Tibial nerve (tissue), 4 donors: ENCODE measurements at regions not wholly inside any gene's neighbourhood (a gene's known extent, or its start where the extent isn't known, plus 50 kb on each side); places are given as distances from the start of the nearest gene placed in this dataset.

Experiments
- DNase-seq, 2 donors: peaks; one replicate each; pipeline ENCODE4 v3.0.0-alpha.2; 2019; ENCODE audit warnings: low spot score in 2 of 2
- H3K27ac ChIP-seq, 4 donors: fragments of 200-600 bp; sonication (generic) in 3 of 4; one replicate each; pipeline ENCODE4 v1.5.1; 2017 to 2019; ENCODE audit warnings: mild to moderate bottlenecking in 1 of 4
- H3K27me3 ChIP-seq, 2 donors: fragments of 200-600 bp; sonication (generic) in 1 of 2; one replicate each; pipeline versions ENCODE4 v1.5.1 to v1.6.0; 2017 to 2019
- H3K36me3 ChIP-seq, 3 donors: fragments of 200-600 bp; sonication (generic); one replicate each; pipeline ENCODE4 v1.5.1; 2018 to 2019
- H3K4me1 ChIP-seq, 4 donors: fragments of 200-600 bp; sonication (generic) in 3 of 4; one replicate each; pipeline ENCODE4 v1.5.1; 2017 to 2019
- H3K4me3 ChIP-seq, 4 donors: fragments of 200-600 bp; sonication (generic) in 3 of 4; one replicate each; pipeline ENCODE4 v1.5.1; 2017 to 2019; ENCODE audit warnings: mild to moderate bottlenecking in 1 of 4, moderate library complexity in 1 of 4
- H3K9me3 ChIP-seq, 4 donors: fragments of 200-600 bp; sonication (generic) in 3 of 4; one replicate each; pipeline ENCODE4 v1.5.1; 2017 to 2019
- EP300 ChIP-seq, 2 donors: sonication (generic); formaldehyde crosslinking; IDR thresholded peaks; one replicate each; pipeline ENCODE4 v1.6.1; 2017; ENCODE audit warnings: antibody characterized with exemption in 2 of 2, mild to moderate bottlenecking in 1 of 2
- POLR2A ChIP-seq, 2 donors: fragments of 450-650 bp; IDR thresholded peaks; one replicate each; pipeline ENCODE4 v1.6.1; 2017; ENCODE audit warnings: antibody characterized with exemption in 2 of 2, mild to moderate bottlenecking in 2 of 2, moderate library complexity in 2 of 2
- WGBS, 2 donors: methylation state at CpG; one replicate each; pipeline ENCODE4 v1.1.5; 2018; 5-methylcytosine and 5-hydroxymethylcytosine counted together
- TF ChIP-seq, protein P1 (sequence below), 5 experiments: fragments of 200-600 bp in 3 of 5; fragments of 450-650 bp in 2 of 5; sonication (generic) in 3 of 5; IDR thresholded peaks; one replicate each; pipeline ENCODE4 v1.5.1; 2016 to 2019; ENCODE audit warnings: antibody characterized with exemption in 5 of 5, mild to moderate bottlenecking in 3 of 5, moderate library complexity in 2 of 5

DNA sequence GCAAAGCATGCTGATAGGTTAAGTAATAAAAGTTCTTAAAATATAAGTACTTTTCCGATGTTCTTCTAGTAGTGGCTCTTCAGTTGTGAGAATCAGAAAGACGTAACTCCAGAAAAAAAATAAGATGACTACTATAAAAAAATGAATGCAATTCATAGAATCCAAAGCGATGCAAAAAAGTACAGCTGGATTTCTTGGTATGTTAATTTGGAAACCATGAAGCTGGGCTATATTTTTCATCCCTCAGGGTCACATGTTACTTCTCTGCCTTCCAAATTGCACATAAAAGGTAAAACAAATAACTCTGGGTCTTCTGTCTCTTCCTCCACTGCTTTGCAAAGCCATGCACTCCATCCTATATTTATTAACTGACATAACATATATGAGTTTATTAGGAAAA lies 843.9 kb upstream of the DPPA4 start:
- Histone ChIP-seq H3K27me3 (no peaks in the 10 kb centered on the region), H3K9me3 (no peaks in the 10 kb centered on the region), H3K4me3 (no peak overlapping the region), H3K4me1 (peaks cover 0 to 24% (median 0%) of the 10 kb centered on the region in 4 donors), H3K36me3 (no peaks in the 10 kb centered on the region), H3K27ac (no peak overlapping the region)
- no peak for DNase-seq
- WGBS, 2 donors: 55 to 72% methylated on average over 3 of the region's 3 CpGs
- TF ChIP-seq POLR2A (IDR thresholded peaks at IDR 0.05) (no peak), EP300 (IDR thresholded peaks at IDR 0.05) (no peak)
- TF ChIP-seq, protein P1, sequence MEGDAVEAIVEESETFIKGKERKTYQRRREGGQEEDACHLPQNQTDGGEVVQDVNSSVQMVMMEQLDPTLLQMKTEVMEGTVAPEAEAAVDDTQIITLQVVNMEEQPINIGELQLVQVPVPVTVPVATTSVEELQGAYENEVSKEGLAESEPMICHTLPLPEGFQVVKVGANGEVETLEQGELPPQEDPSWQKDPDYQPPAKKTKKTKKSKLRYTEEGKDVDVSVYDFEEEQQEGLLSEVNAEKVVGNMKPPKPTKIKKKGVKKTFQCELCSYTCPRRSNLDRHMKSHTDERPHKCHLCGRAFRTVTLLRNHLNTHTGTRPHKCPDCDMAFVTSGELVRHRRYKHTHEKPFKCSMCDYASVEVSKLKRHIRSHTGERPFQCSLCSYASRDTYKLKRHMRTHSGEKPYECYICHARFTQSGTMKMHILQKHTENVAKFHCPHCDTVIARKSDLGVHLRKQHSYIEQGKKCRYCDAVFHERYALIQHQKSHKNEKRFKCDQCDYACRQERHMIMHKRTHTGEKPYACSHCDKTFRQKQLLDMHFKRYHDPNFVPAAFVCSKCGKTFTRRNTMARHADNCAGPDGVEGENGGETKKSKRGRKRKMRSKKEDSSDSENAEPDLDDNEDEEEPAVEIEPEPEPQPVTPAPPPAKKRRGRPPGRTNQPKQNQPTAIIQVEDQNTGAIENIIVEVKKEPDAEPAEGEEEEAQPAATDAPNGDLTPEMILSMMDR (IDR thresholded peaks at IDR 0.05): no peak

DNA sequence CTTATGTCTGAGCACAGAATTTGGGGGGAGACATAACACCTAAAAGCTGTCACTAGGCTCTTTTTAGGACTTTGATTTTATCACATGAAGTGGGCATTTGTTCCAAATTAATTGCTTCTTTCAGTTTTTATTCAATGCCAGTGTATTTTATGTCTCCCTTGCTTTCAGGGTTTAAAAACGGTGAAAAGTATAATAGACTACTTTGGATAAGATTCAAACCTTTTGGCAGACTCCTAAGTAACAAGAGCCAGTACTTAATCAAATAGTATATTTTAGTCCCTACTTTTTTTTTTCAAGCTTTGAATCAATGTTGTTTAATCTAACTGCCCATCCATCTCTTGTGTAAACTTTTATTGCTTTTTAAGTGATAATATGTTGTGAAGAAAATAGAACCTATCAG lies 847.2 kb upstream of the DPPA4 start:
- peaks cover 0 to 15% (median 0%) of the 10 kb centered on the region in 4 donors for H3K4me1 ChIP-seq
- DNase-seq: no peak
- H3K27ac ChIP-seq: no peak overlapping the region
- H3K9me3 ChIP-seq: no peaks in the 10 kb centered on the region
- H3K4me3 ChIP-seq: no peak overlapping the region
- H3K27me3 ChIP-seq: no peaks in the 10 kb centered on the region
- WGBS, 2 donors: 19 to 21% methylated on average over 1 of the region's 1 CpG
- no peaks in the 10 kb centered on the region for H3K36me3 ChIP-seq
- TF ChIP-seq EP300 (IDR thresholded peaks at IDR 0.05) (no peak), POLR2A (IDR thresholded peaks at IDR 0.05) (no peak)
- TF ChIP-seq, protein P1 (IDR thresholded peaks at IDR 0.05): no peak

DNA sequence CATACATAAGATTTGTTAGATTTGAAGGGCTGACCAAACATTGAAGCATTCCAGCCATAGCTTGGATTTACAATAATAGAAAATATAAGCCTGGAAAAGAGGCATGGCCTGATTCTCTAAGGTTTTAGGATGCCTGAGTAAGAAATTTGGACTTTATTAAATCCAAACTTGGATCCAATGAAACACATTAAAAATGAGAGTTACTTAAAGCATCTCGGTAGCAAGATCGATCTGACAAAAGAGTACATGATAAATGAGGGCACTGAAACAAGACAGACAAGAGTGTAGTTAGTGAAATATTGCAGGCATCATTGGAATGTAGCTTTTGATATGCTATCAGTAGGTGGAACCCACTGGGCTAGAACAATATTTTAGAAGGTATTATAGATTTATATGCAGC lies 855.7 kb upstream of the DPPA4 start:
- 40 to 68% methylated on average over 2 of the region's 2 CpGs for WGBS, 2 donors
- no peak overlapping the region for H3K27ac ChIP-seq
- no peaks in the 10 kb centered on the region for H3K36me3 ChIP-seq
- DNase-seq: no peak
- peaks cover 0 to 3% (median 0%) of the 10 kb centered on the region in 4 donors for H3K9me3 ChIP-seq
- H3K4me3 ChIP-seq: no peak overlapping the region
- no peak for TF ChIP-seq POLR2A (IDR thresholded peaks at IDR 0.05)
- TF ChIP-seq, protein P1 (IDR thresholded peaks at IDR 0.05): no peak
- TF ChIP-seq EP300 (IDR thresholded peaks at IDR 0.05): no peak
- no peaks in the 10 kb centered on the region for H3K27me3 ChIP-seq
- H3K4me1 ChIP-seq: no peaks in the 10 kb centered on the region

DNA sequence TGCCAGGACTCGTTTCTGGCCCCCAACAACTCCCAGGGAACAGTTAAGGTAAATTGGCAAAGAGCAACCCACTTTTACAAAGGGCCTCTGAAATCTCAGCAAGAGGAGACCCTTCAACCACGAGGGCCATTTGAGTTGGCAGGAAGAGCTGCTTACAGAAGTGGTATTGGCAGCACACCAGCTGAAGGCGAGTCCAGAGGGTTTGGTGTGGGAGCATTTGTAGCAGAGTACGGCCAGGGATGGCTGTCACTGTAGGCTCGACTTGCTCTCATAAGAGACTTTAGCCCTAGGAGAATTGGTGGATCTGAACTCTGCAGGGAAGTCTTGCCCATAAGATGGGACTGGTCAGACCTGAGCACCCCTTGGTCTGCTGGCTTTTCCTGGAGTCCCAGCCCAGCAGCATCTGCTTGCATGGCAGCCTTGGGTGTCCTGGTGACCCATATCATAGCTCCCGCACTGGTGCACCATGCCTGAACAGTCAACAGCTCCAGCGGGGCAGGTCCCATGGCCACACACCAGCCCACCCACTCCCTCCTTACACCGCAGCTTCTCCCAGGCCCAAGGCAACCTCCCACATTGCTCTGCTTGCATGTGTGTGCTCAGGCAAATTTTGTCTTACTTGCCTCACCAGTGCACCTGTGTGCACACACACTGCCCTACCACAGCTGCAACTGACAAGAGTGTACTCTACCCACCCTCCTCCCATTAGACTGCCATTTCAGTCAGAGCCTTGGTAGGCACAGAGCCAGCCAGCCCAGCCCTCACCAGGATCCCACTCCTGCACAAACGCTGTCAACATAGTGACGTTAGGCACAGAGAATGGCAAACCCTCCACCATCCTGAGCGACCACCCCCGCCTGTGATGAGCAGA lies 861.6 kb upstream of the DPPA4 start:
- Histone ChIP-seq H3K4me1 (no peaks in the 10 kb centered on the region), H3K27ac (no peak overlapping the region), H3K36me3 (no peaks in the 10 kb centered on the region), H3K27me3 (no peaks in the 10 kb centered on the region), H3K4me3 (no peak overlapping the region), H3K9me3 (peaks cover 0 to 32% (median 0%) of the 10 kb centered on the region in 4 donors)
- TF ChIP-seq, protein P1 (IDR thresholded peaks at IDR 0.05): no peak
- TF ChIP-seq EP300 (IDR thresholded peaks at IDR 0.05): no peak
- TF ChIP-seq POLR2A (IDR thresholded peaks at IDR 0.05): no peak
- peak in 1 of 2 donors; percentile 10 for DNase-seq
- 84 to 88% methylated on average over 12 of the region's 12 CpGs for WGBS, 2 donors

DNA sequence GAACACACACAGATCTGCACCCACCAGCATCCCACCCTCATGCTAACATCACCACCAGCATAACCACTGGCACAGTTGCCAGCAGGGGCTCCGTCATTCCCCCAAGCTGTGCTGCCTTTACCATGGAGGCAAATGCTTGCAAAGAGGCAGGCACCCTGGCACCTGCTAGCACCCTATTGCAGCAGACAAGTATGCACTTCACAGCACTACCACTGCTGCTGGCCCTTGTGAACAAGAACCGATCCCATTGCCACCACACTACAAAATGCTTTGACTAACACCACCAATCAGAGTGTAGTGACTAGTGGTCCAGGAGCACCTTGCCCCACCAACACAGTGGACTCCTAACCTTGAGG lies 862.2 kb upstream of the DPPA4 start:
- no peak overlapping the region for H3K4me3 ChIP-seq
- 100% methylated on average over 2 of the region's 2 CpGs for WGBS, 2 donors

More for the DNA sequence above, 862.2 kb upstream of the DPPA4 start:
- no peaks in the 10 kb centered on the region for H3K36me3 ChIP-seq
- DNase-seq: no peak
- no peak overlapping the region for H3K27ac ChIP-seq
- TF ChIP-seq EP300 (IDR thresholded peaks at IDR 0.05) (no peak), POLR2A (IDR thresholded peaks at IDR 0.05) (no peak)
- TF ChIP-seq, protein P1 (IDR thresholded peaks at IDR 0.05): no peak
- H3K27me3 ChIP-seq: no peaks in the 10 kb centered on the region
- H3K4me1 ChIP-seq: no peaks in the 10 kb centered on the region
- H3K9me3 ChIP-seq: peaks cover 0 to 32% (median 0%) of the 10 kb centered on the region in 4 donors
